Ovary (tissue), 7 donors: ENCODE measurements at regions not wholly inside any gene's neighbourhood (a gene's known extent, or its start where the extent isn't known, plus 50 kb on each side); places are given as distances from the start of the nearest gene placed in this dataset.

Experiments used
- DNase-seq, 5 donors: peaks; one replicate each; pipeline ENCODE4 v3.0.0-alpha.2; 2019 to 2020
- H3K27ac ChIP-seq, 2 donors: fragments of 200-600 bp; one replicate each; pipeline versions ENCODE4 v1.5.1 to v1.8.0; 2019 to 2022
- H3K27me3 ChIP-seq: fragments of 200-600 bp; one replicate; pipeline ENCODE4 v1.8.0; 2022
- H3K36me3 ChIP-seq: fragments of 200-600 bp; sonication (generic); one replicate; pipeline ENCODE4 v1.5.1; 2019
- H3K4me1 ChIP-seq: one replicate; pipeline ENCODE4 v1.8.1; 2013; ENCODE audit warnings: mild to moderate bottlenecking, moderate library complexity; ENCODE audit not compliant: insufficient read depth
- H3K4me3 ChIP-seq: fragments of 200-600 bp; sonication (generic); one replicate; pipeline ENCODE4 v1.5.1; 2017
- H3K9me3 ChIP-seq, 2 donors: fragments of 200-600 bp in 1 of 2; sonication (generic) in 1 of 2; one replicate each; pipeline versions ENCODE4 v1.5.1 to v1.8.1; 2013 to 2019; ENCODE audit warnings: mild to moderate bottlenecking in 1 of 2, moderate library complexity in 1 of 2
- CTCF ChIP-seq, 3 donors: fragments of 450-650 bp in 2 of 3; fragments of 200-600 bp in 1 of 3; IDR thresholded peaks; one replicate each; pipeline versions ENCODE4 v1.5.1 to v1.8.0; 2016 to 2022; ENCODE audit warnings: antibody characterized with exemption in 3 of 3, mild to moderate bottlenecking in 1 of 3
- EP300 ChIP-seq: sonication (generic); formaldehyde crosslinking; IDR thresholded peaks from one replicate; pipeline ENCODE4 v1.6.1; 2017; ENCODE audit warnings: antibody characterized with exemption
- POLR2A ChIP-seq: fragments of 450-650 bp; IDR thresholded peaks from one replicate; pipeline ENCODE4 v1.6.1; 2017; ENCODE audit warnings: antibody characterized with exemption, mild to moderate bottlenecking, moderate library complexity
- WGBS, 3 donors: extraction: QIAGEN DNeasy Blood & Tissue Kit in 1 of 3; methylation state at CpG; one replicate each; pipeline versions ENCODE4 v1.1.5 to v1.1.7; 2013 to 2017; 5-methylcytosine and 5-hydroxymethylcytosine counted together
- intact Hi-C, 4 donors: fragments of 100-400 bp; cut with DNase I; formaldehyde crosslinking; loops; one replicate each; pipeline versions ENCODE4 v1.11.0 to v1.15.1; 2022 to 2023
- donor health status: DM: no; HTN: no; CAD: no; lungs with moderate emphysema.
- donor health status: DM: no; HTN: no; CAD: no.
- donor health status: Bipolar disorder and iron deficiency.
- donor health status: DM: no; HTN: no; CAD: no.
- donor health status: DM: yes; HTN: yes; CAD: no.

DNA sequence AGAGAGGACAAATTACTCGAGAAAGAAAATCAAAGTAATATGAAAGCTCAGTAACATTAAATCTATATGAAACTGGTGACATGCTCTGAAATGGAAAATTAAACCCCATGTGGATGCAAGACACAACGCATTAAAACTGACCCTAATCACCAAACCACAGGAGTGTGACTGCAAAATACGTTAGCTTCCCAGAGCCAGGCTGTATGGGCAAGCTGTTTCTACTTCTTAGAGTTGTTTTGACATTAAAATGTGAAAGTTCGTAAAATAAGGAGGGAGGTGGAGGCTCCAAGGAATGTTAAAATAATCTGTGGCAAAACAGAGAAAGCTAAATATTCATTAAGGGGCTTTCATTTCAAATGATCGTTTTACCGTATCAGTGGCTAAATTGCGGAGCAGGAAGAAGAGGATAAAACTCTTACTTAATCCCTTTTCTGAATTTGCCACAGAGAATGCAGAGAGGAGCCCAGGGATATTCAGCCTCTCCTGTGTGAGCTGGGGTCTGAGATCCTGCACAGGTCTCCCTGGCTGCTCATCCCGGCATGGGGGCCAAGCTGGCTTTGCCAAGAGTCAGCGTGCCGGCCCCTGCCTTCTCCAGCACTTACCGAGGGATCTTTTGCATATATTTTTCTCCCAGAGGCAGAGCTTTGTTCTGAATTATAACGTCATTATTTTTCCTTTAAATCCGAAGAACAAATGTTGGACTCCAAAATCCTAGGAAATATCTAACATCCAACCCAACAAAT, 239.8 kb upstream of the THBS1 start:
- H3K4me1 ChIP-seq = peaks cover 3% of the 10 kb centered on the region
- no peaks in the 10 kb centered on the region for H3K9me3 ChIP-seq
- 12 to 36% (median 17%) methylated on average over 13 of the region's 13 CpGs for WGBS, 3 donors
- H3K36me3 ChIP-seq = no peaks in the 10 kb centered on the region
- H3K27me3 ChIP-seq = no peaks in the 10 kb centered on the region
- no peak overlapping the region for H3K27ac ChIP-seq
- intact Hi-C loops = no loop called here
- H3K4me3 ChIP-seq = no peak overlapping the region
- no peak for DNase-seq
- TF ChIP-seq EP300 (no peak), CTCF (IDR thresholded peaks at IDR 0.05) (no peak), POLR2A (no peak)

- H3K27me3 ChIP-seq = no peaks in the 10 kb centered on the region
- no peak for DNase-seq
- no peak for TF ChIP-seq CTCF (IDR thresholded peaks at IDR 0.05)
- TF ChIP-seq EP300 = no peak
- TF ChIP-seq POLR2A = no peak
- H3K9me3 ChIP-seq = no peaks in the 10 kb centered on the region
- H3K36me3 ChIP-seq = no peaks in the 10 kb centered on the region
- 32 to 61% (median 50%) methylated on average over 3 of the region's 3 CpGs for WGBS, 3 donors
- peaks cover 1% of the 10 kb centered on the region for H3K4me1 ChIP-seq
- no peak overlapping the region for H3K4me3 ChIP-seq
- intact Hi-C loops = no loop called here
- no peak overlapping the region for H3K27ac ChIP-seq
These were observed 236.2 kb upstream of the THBS1 start for GRCh38 chr15:39344662-39345141.

DNA sequence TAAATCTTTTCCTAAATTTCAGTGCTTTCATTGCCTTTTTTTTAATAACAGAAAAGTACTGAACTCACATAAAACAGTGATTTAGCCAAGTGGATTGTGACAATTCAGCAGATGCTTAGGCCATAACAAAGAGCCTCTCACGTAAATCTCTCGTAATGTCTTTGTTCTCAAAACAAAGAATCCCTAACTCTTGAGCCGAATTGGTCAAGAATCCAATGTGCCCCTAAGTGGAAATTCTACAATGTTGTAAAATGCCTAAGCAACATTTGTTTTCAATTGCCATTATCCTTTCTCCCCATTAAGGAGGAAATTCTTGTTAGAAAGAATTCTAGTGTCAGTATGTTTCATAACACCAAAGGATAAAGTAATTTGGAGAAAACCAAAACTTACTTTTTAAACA, 235.7 kb upstream of the THBS1 start:
- Histone ChIP-seq H3K36me3 (no peaks in the 10 kb centered on the region), H3K27me3 (no peaks in the 10 kb centered on the region), H3K4me1 (peaks cover 1% of the 10 kb centered on the region), H3K27ac (no peak overlapping the region), H3K4me3 (no peak overlapping the region), H3K9me3 (no peaks in the 10 kb centered on the region)
- TF ChIP-seq POLR2A (no peak), CTCF (IDR thresholded peaks at IDR 0.05) (no peak), EP300 (no peak)
- intact Hi-C loops = no loop called here
- no peak for DNase-seq
- WGBS, 3 donors = 10 to 23% (median 20%) methylated on average over 3 of the region's 3 CpGs

DNA sequence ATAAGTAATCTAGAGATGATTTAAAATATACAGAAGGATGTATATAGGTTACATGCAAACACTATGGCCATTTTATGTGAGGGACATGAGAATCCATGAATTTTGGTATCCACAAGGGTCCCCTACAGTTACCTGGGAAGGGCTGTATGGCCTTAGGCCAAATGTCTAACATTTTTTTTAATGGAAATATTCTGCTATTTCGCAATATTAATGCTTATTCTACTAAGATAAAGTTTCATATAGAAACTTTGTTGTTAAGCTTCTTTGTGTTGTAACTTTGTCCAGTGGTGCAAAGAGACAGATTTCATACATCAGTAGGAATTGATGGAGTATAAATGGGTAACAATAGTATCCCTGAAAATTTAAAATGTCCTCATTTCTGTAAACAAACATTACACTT, 233.4 kb upstream of the THBS1 start:
- H3K36me3 ChIP-seq = no peaks in the 10 kb centered on the region
- intact Hi-C loops = no loop called here
- H3K27me3 ChIP-seq = no peaks in the 10 kb centered on the region
- no peaks in the 10 kb centered on the region for H3K9me3 ChIP-seq
- H3K4me1 ChIP-seq = no peaks in the 10 kb centered on the region
- TF ChIP-seq EP300 (no peak), CTCF (IDR thresholded peaks at IDR 0.05) (no peak), POLR2A (no peak)
- no peak for DNase-seq
- H3K27ac ChIP-seq = no peak overlapping the region
- no peak overlapping the region for H3K4me3 ChIP-seq
- 96 to 99% (median 96%) methylated on average over 1 of the region's 1 CpG for WGBS, 3 donors
